Stimulated activated CD4-positive, alpha-beta T cell treated with anti-CD3 and anti-CD28 coated beads, TNF-alpha, amount 100 ng/mL, for 1 hour (primary cell): ENCODE measurements at regions not wholly inside any gene's neighbourhood (a gene's known extent, or its start where the extent isn't known, plus 50 kb on each side); places are given as distances from the start of the nearest gene placed in this dataset.

ENCODE experiments used
- DNase-seq, 3 donors: peaks; one replicate each; pipeline ENCODE4 v3.0.0-alpha.2; 2020; ENCODE audit warnings: low read depth in 3 of 3, low spot score in 1 of 3

GRCh38 chr16:79498928-79499327, 101.6 kb downstream of the MAF start:
- DNase-seq, result no peak

GRCh38 chr16:79497606-79498350, 102.8 kb downstream of the MAF start:
- no peak for DNase-seq

GRCh38 chr16:79493911-79494310, 106.6 kb downstream of the MAF start:
- DNase-seq, result no peak

- no peak for DNase-seq
These were observed 108.5 kb downstream of the MAF start for GRCh38 chr16:79492036-79492435.

- DNase-seq, result no peak
These were observed 115.5 kb downstream of the MAF start for GRCh38 chr16:79485020-79485419.

- DNase-seq, result no peak
These were observed 116.3 kb downstream of the MAF start for GRCh38 chr16:79484237-79484636.

GRCh38 chr16:79483336-79483735, 117.2 kb downstream of the MAF start:
- no peak for DNase-seq

GRCh38 chr16:79482011-79482410, 118.5 kb downstream of the MAF start:
- DNase-seq, result no peak

GRCh38 chr16:79480929-79481328, 119.6 kb downstream of the MAF start:
- no peak for DNase-seq

GRCh38 chr16:79480056-79480455, 120.5 kb downstream of the MAF start:
- DNase-seq, result no peak

GRCh38 chr16:79476580-79476979, 124.0 kb downstream of the MAF start:
- DNase-seq, result no peak

GRCh38 chr16:79475841-79476240, 124.7 kb downstream of the MAF start:
- DNase-seq, result no peak

GRCh38 chr16:79473456-79473855, 127.1 kb downstream of the MAF start:
- DNase-seq, result no peak

GRCh38 chr16:79472426-79472825, 128.1 kb downstream of the MAF start:
- no peak for DNase-seq

GRCh38 chr16:79469999-79470398, 130.5 kb downstream of the MAF start:
- no peak for DNase-seq

- DNase-seq, result no peak
These were observed 131.9 kb downstream of the MAF start for GRCh38 chr16:79468631-79469030.

- DNase-seq, result no peak
These were observed 132.4 kb downstream of the MAF start for GRCh38 chr16:79468121-79468552.

- no peak for DNase-seq
These were observed 134.4 kb downstream of the MAF start for GRCh38 chr16:79466111-79466510.

- DNase-seq, result no peak
These were observed 136.7 kb downstream of the MAF start for GRCh38 chr16:79463841-79464240.

- no peak for DNase-seq
These were observed 144.5 kb downstream of the MAF start for GRCh38 chr16:79456036-79456435.

GRCh38 chr16:79452671-79453070, 147.9 kb downstream of the MAF start:
- no peak for DNase-seq

- no peak for DNase-seq
These were observed 149.2 kb downstream of the MAF start for GRCh38 chr16:79451196-79451816.

GRCh38 chr16:79449900-79450299, 150.6 kb downstream of the MAF start:
- DNase-seq, result no peak
